Coronary artery (tissue), 2 donors: ENCODE measurements at regions not wholly inside any gene's neighbourhood (a gene's known extent, or its start where the extent isn't known, plus 50 kb on each side); places are given as distances from the start of the nearest gene placed in this dataset.

ENCODE experiments used
- DNase-seq: peaks from one replicate; pipeline ENCODE4 v3.0.0-alpha.2; 2017; ENCODE audit warnings: low spot score
- H3K27ac ChIP-seq, 2 donors: fragments of 200-600 bp; sonication (generic); one replicate each; pipeline ENCODE4 v1.5.1; 2016 to 2019
- H3K4me3 ChIP-seq: fragments of 200-600 bp; sonication (generic); 2 replicates; pipeline ENCODE4 v1.5.1; 2016; ENCODE audit warnings: mild to moderate bottlenecking, moderate library complexity
- CTCF ChIP-seq: fragments of 200-600 bp; sonication (generic); IDR thresholded peaks from one replicate; pipeline ENCODE4 v1.5.1; 2019; ENCODE audit warnings: antibody characterized with exemption

GRCh38 chr10:85151506-85151905 lies 823.1 kb downstream of the CCSER2 start:
- TF ChIP-seq CTCF = no peak
- no peak overlapping the region for H3K27ac ChIP-seq
- DNase-seq = no peak
- H3K4me3 ChIP-seq = no peak overlapping the region

- no peak for DNase-seq
Measured at GRCh38 chr10:85152496-85152895, 824.1 kb downstream of the CCSER2 start.

GRCh38 chr10:85152911-85153310 lies 824.5 kb downstream of the CCSER2 start:
- no peak for TF ChIP-seq CTCF
- Histone ChIP-seq H3K4me3 (no peak overlapping the region), H3K27ac (no peak overlapping the region)
- DNase-seq = no peak

More at GRCh38 chr10:85152496-85152895, 824.1 kb downstream of the CCSER2 start:
- TF ChIP-seq CTCF = no peak
- no peak overlapping the region for H3K4me3 ChIP-seq
- no peak overlapping the region for H3K27ac ChIP-seq

- no peak for TF ChIP-seq CTCF
- no peak overlapping the region for H3K27ac ChIP-seq
- no peak overlapping the region for H3K4me3 ChIP-seq
- no peak for DNase-seq
Measured at GRCh38 chr10:85157206-85157605, 828.8 kb downstream of the CCSER2 start.

- no peak for DNase-seq
- no peak for TF ChIP-seq CTCF
- no peak overlapping the region for H3K4me3 ChIP-seq
- no peak overlapping the region for H3K27ac ChIP-seq
Measured at GRCh38 chr10:85168243-85168642, 839.9 kb downstream of the CCSER2 start.

- no peak for DNase-seq
- no peak for TF ChIP-seq CTCF
- no peak overlapping the region for H3K27ac ChIP-seq
Measured at GRCh38 chr10:85170026-85170425, 841.6 kb downstream of the CCSER2 start.

GRCh38 chr10:85175635-85176034 lies 847.2 kb downstream of the CCSER2 start:
- Histone ChIP-seq H3K4me3 (no peak overlapping the region), H3K27ac (no peak overlapping the region)
- no peak for DNase-seq
- no peak for TF ChIP-seq CTCF

More at GRCh38 chr10:85170026-85170425, 841.6 kb downstream of the CCSER2 start:
- H3K4me3 ChIP-seq = no peak overlapping the region
